Activated CD4-positive, alpha-beta T cell treated with anti-CD3 and anti-CD28 coated beads, Interleukin-2, amount 50 U/mL, for 48 hours (primary cell): ENCODE measurements at regions not wholly inside any gene's neighbourhood (a gene's known extent, or its start where the extent isn't known, plus 50 kb on each side); places are given as distances from the start of the nearest gene placed in this dataset.
"Not testable (repeated sequence)": the region's sequence is repeated elsewhere in the genome, so short reads cannot be mapped to it uniquely, and the experiment has no call there.

Experiments used
- DNase-seq, 2 experiments: peaks; one replicate each; pipeline ENCODE4 v3.0.0-alpha.2; 2020

- DNase-seq: no peak
Observed at GRCh38 chr6:18527836-18528743, 140.9 kb downstream of the RNF144B start.

- DNase-seq: no peak
Observed at GRCh38 chr6:18530201-18530600, 143.1 kb downstream of the RNF144B start.

GRCh38 chr6:18532139-18532538, 145.0 kb downstream of the RNF144B start:
- no peak for DNase-seq

- no peak for DNase-seq
Observed at GRCh38 chr6:18533793-18534192, 146.6 kb downstream of the RNF144B start.

GRCh38 chr6:18536591-18537055, 149.5 kb downstream of the RNF144B start:
- DNase-seq: no peak

GRCh38 chr6:18538315-18538714, 151.2 kb downstream of the RNF144B start:
- no peak for DNase-seq

GRCh38 chr6:18543051-18543450, 155.9 kb downstream of the RNF144B start:
- no peak for DNase-seq

- not testable (repeated sequence) for DNase-seq
Observed at GRCh38 chr6:18545142-18545541, 158.0 kb downstream of the RNF144B start.

GRCh38 chr6:18545726-18546125, 158.6 kb downstream of the RNF144B start:
- no peak for DNase-seq

GRCh38 chr6:18550119-18550518, 163.0 kb downstream of the RNF144B start:
- no peak for DNase-seq

- DNase-seq: no peak
Observed at GRCh38 chr6:18551228-18551627, 164.1 kb downstream of the RNF144B start.

- no peak for DNase-seq
Observed at GRCh38 chr6:18555750-18556149, 168.6 kb downstream of the RNF144B start.

- DNase-seq: no peak
Observed at GRCh38 chr6:18561037-18561750, 174.0 kb downstream of the RNF144B start.

- DNase-seq: no peak
Observed at GRCh38 chr6:18562726-18563125, 175.6 kb downstream of the RNF144B start.

GRCh38 chr6:18564775-18565174, 177.6 kb downstream of the RNF144B start:
- no peak for DNase-seq

GRCh38 chr6:18565231-18565630, 178.1 kb downstream of the RNF144B start:
- DNase-seq: no peak

GRCh38 chr6:18567380-18567779, 180.2 kb downstream of the RNF144B start:
- no peak for DNase-seq

GRCh38 chr6:18577491-18577890, 190.3 kb downstream of the RNF144B start:
- no peak for DNase-seq

GRCh38 chr6:18579166-18579565, 192.0 kb downstream of the RNF144B start:
- no peak for DNase-seq

GRCh38 chr6:18579869-18580268, 192.7 kb downstream of the RNF144B start:
- no peak for DNase-seq

GRCh38 chr6:18584372-18584771, 197.2 kb downstream of the RNF144B start:
- DNase-seq: no peak

- DNase-seq: no peak
Observed at GRCh38 chr6:18585032-18585573, 198.0 kb downstream of the RNF144B start.

GRCh38 chr6:18586133-18586532, 199.0 kb downstream of the RNF144B start:
- DNase-seq: no peak
